MM.1S (cell line): ENCODE measurements at regions not wholly inside any gene's neighbourhood (a gene's known extent, or its start where the extent isn't known, plus 50 kb on each side); places are given as distances from the start of the nearest gene placed in this dataset.

Experiments
- DNase-seq: peaks from one replicate; pipeline ENCODE4 v3.0.0-alpha.2; 2015
- H2AFZ ChIP-seq: fragments of 300-600 bp; sonication (generic); 2 replicates; pipeline ENCODE4 v1.6.0; 2016; ENCODE audit warnings: antibody characterized with exemption, low read length
- H3F3A ChIP-seq: fragments of 300-600 bp; sonication (generic); 2 replicates; pipeline ENCODE4 v1.6.1; 2016; ENCODE audit warnings: mild to moderate bottlenecking, antibody characterized with exemption, low read length, moderate library complexity, mixed read lengths; ENCODE audit not compliant: insufficient read depth
- H3K27ac ChIP-seq: fragments of 300-600 bp; sonication (generic); 2 replicates; pipeline ENCODE4 v1.5.1; 2016; ENCODE audit warnings: mild to moderate bottlenecking, low read length
- H3K27me3 ChIP-seq: fragments of 300-600 bp; sonication (generic); replicated peaks from 2 replicates; pipeline ENCODE4 v1.6.0; 2016; ENCODE audit warnings: low read length; ENCODE audit not compliant: insufficient read depth
- H3K36me3 ChIP-seq: fragments of 300-600 bp; sonication (generic); replicated peaks from 2 replicates; pipeline ENCODE4 v1.6.1; 2016; ENCODE audit warnings: mild to moderate bottlenecking, low read length, mixed read lengths; ENCODE audit not compliant: insufficient read depth
- H3K4me1 ChIP-seq: fragments of 300-600 bp; sonication (generic); 2 replicates; pipeline ENCODE4 v1.6.1; 2016; ENCODE audit warnings: low read length, mixed read lengths
- H3K4me2 ChIP-seq: fragments of 300-600 bp; sonication (generic); 2 replicates; pipeline ENCODE4 v1.6.0; 2016; ENCODE audit warnings: low read depth, low read length
- H3K4me3 ChIP-seq: fragments of 300-600 bp; sonication (generic); 2 replicates; pipeline ENCODE4 v1.5.1; 2016; ENCODE audit warnings: low read length, mixed read lengths
- H3K79me2 ChIP-seq: fragments of 300-600 bp; sonication (generic); 2 replicates; pipeline ENCODE4 v1.6.1; 2016; ENCODE audit warnings: mixed run types, low read length, mixed read lengths
- H3K9ac ChIP-seq: fragments of 300-600 bp; sonication (generic); 2 replicates; pipeline ENCODE4 v1.6.1; 2016; ENCODE audit warnings: low read length, mixed read lengths
- H3K9me2 ChIP-seq: fragments of 300-600 bp; sonication (generic); replicated peaks from 2 replicates; pipeline ENCODE4 v1.6.1; 2016; ENCODE audit warnings: mild to moderate bottlenecking, low read length, mixed read lengths; ENCODE audit not compliant: insufficient read depth
- H3K9me3 ChIP-seq: fragments of 300-600 bp; sonication (generic); replicated peaks from 2 replicates; pipeline ENCODE4 v1.6.1; 2016; ENCODE audit warnings: mild to moderate bottlenecking, low read length, mixed read lengths; ENCODE audit not compliant: insufficient read depth
- H4K20me1 ChIP-seq: fragments of 300-600 bp; sonication (generic); 2 replicates; pipeline ENCODE4 v1.6.1; 2016; ENCODE audit warnings: mild to moderate bottlenecking, low read length, moderate library complexity, mixed read lengths; ENCODE audit not compliant: insufficient read depth
- CTCF ChIP-seq: fragments of 300-600 bp; sonication (generic); IDR thresholded peaks from 2 replicates; pipeline ENCODE4 v1.5.1; 2016; ENCODE audit warnings: antibody characterized with exemption, low read length, mixed read lengths
- EZH2 ChIP-seq: fragments of 300-600 bp; sonication (generic); optimal IDR thresholded peaks from 2 replicates; pipeline ENCODE3; 2017; ENCODE audit warnings: low read depth, mild to moderate bottlenecking, antibody characterized with exemption, low read length, mixed read lengths
- EZH2phosphoT487 ChIP-seq: fragments of 300-600 bp; sonication (generic); IDR thresholded peaks from 2 replicates; pipeline ENCODE4 v1.6.1; 2018; ENCODE audit warnings: antibody characterized with exemption, low read length

GRCh38 chr16:51497541-51498211 lies 346.6 kb upstream of the SALL1 start:
- Histone ChIP-seq H3K79me2 (no peaks in the 10 kb centered on the region), H3K4me1 (no peaks in the 10 kb centered on the region), H3K4me3 (no peak overlapping the region), H3K9me3 (no peaks in the 10 kb centered on the region), H3K36me3 (no peaks in the 10 kb centered on the region), H3K9ac (no peak overlapping the region), H3F3A (no peaks in the 10 kb centered on the region), H3K9me2 (no peaks in the 10 kb centered on the region), H3K4me2 (no peak overlapping the region), H2AFZ (no peak overlapping the region), H3K27me3 (no peaks in the 10 kb centered on the region), H3K27ac (no peak overlapping the region), H4K20me1 (no peaks in the 10 kb centered on the region)
- DNase-seq, result no peak
- no peak for TF ChIP-seq EZH2
- no peak for TF ChIP-seq CTCF

GRCh38 chr16:51490866-51491265 lies 339.8 kb upstream of the SALL1 start:
- no peaks in the 10 kb centered on the region for H3K4me1 ChIP-seq

GRCh38 chr16:51487880-51488279 lies 336.8 kb upstream of the SALL1 start:
- Histone ChIP-seq H3K27me3 (no peaks in the 10 kb centered on the region), H3K36me3 (no peaks in the 10 kb centered on the region), H3K9me2 (no peaks in the 10 kb centered on the region), H3K4me1 (no peaks in the 10 kb centered on the region), H3K79me2 (no peaks in the 10 kb centered on the region), H3K9ac (no peak overlapping the region), H3K4me3 (no peak overlapping the region), H3K9me3 (no peaks in the 10 kb centered on the region), H4K20me1 (no peaks in the 10 kb centered on the region), H3K4me2 (no peak overlapping the region), H2AFZ (no peak overlapping the region), H3K27ac (no peak overlapping the region), H3F3A (no peaks in the 10 kb centered on the region)
- DNase-seq, result no peak
- TF ChIP-seq CTCF (no peak), EZH2phosphoT487 (no peak), EZH2 (no peak)

More at GRCh38 chr16:51490866-51491265, 339.8 kb upstream of the SALL1 start:
- Histone ChIP-seq H3K27me3 (no peaks in the 10 kb centered on the region), H4K20me1 (no peaks in the 10 kb centered on the region), H3K36me3 (no peaks in the 10 kb centered on the region), H3K4me3 (no peak overlapping the region), H3K4me2 (no peak overlapping the region), H3K27ac (no peak overlapping the region), H3F3A (no peaks in the 10 kb centered on the region), H3K9me3 (no peaks in the 10 kb centered on the region), H3K9me2 (no peaks in the 10 kb centered on the region), H3K79me2 (no peaks in the 10 kb centered on the region), H2AFZ (no peak overlapping the region), H3K9ac (no peak overlapping the region)
- TF ChIP-seq CTCF (no peak), EZH2 (no peak), EZH2phosphoT487 (no peak)
- DNase-seq, result no peak
